ENCODE measurements at regions not wholly inside any gene's neighbourhood (a gene's known extent, or its start where the extent isn't known, plus 50 kb on each side); places are given as distances from the start of the nearest gene placed in this dataset.
A peak's percentile ranks its signal among the peaks of the same experiment; 100 is the strongest.

DNA sequence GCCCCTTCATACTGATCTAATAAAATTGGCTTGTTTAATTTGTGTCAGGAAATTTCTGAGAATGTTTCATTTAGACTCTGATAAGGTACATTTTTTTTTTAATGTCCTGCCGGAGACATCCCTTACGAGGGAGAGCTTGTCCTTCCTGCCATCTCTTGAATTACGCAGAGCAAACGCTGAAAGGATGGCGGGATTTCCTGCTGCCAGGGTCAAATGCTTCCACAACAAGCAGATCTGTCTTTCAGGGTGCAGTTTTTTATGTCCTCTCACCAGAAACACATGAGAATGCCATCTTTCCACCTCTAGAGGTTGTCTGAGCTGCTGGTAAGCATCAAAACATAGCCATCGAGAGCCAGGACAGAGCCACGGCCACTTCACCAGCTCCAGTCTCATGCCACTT, 126.8 kb upstream of the ARHGAP5 start:
- Histone ChIP-seq H3K18ac (ENCODE audit: low read depth, low read length) (no peak overlapping the region), H3K4me2 (ENCODE audit: low read depth, low read length) (0 out of 2 replicates have a peak overlapping the region, but pooled peaks have one; percentile 9)

More for the DNA sequence above, 126.8 kb upstream of the ARHGAP5 start:
- Histone ChIP-seq H2AK9ac (replicated peaks; ENCODE audit: low read depth, low read length, poor library complexity) (no peak overlapping the region), H3K9me1 (ENCODE audit: insufficient read depth, low read length) (peaks cover 12% of the 10 kb centered on the region; the same call in 1 of the 2 replicates), H3K14ac (replicated peaks; ENCODE audit: low read depth, low read length) (no peak overlapping the region), H3K27ac (ENCODE audit: insufficient read depth, low read length) (no peak overlapping the region), H3K9me3 (ENCODE audit: control insufficient read depth, insufficient read depth, low read length) (no peaks in the 10 kb centered on the region), H4K91ac (ENCODE audit: insufficient read depth, low read depth, low read length) (peak overlapping the region; percentile 10; the same call in 1 of the 2 replicates), H4K20me1 (ENCODE audit: insufficient read depth, low read length) (no peaks in the 10 kb centered on the region), H4K8ac (ENCODE audit: low read depth in 2 of 2, low read length in 2 of 2) (peak overlapping the region; percentile 13 to 27; a peak in 2 of 4 replicates), H3K27me3 (ENCODE audit: control insufficient read depth, insufficient read depth, low read length) (no peaks in the 10 kb centered on the region), H3K23ac (ENCODE audit: low read depth, low read length) (no peak overlapping the region), H2BK120ac (ENCODE audit: low read depth, low read length) (peak overlapping the region; percentile 39), H2BK20ac (ENCODE audit: low read depth, low read length) (peak overlapping the region; percentile 8; the same call in 1 of the 2 replicates), H3K4ac (ENCODE audit: low read depth, low read length) (peak overlapping the region; percentile 44), H3K36me3 (ENCODE audit: control insufficient read depth, insufficient read depth, low read length) (no peaks in the 10 kb centered on the region), H3K4me1 (ENCODE audit: control insufficient read depth, insufficient read depth, low read length) (peaks cover 15% of the 10 kb centered on the region), H2AK5ac (ENCODE audit: low read depth, low read length) (no peak overlapping the region; the same call in 1 of the 2 replicates), H2BK5ac (ENCODE audit: low read depth, low read length, poor library complexity, severe bottlenecking) (no peak overlapping the region), H2BK15ac (ENCODE audit: low read depth, low read length) (peak overlapping the region; percentile 10; the same call in 1 of the 3 replicates), H4K5ac (ENCODE audit: low read depth, low read length) (no peak overlapping the region), H2AFZ (replicated peaks; ENCODE audit: low read length, poor library complexity) (peak overlapping the region; percentile 64), H3K4me3 (ENCODE audit: insufficient read depth, low read depth, low read length) (no peak overlapping the region), H3K9ac (ENCODE audit: low read depth, low read length) (no peak overlapping the region), H3K79me1 (ENCODE audit: low read depth in 1 of 2, low read length in 2 of 2) (no peaks in the 10 kb centered on the region), H3K56ac (ENCODE audit: extremely low read depth, insufficient read depth, low read length) (0 out of 2 replicates have a peak overlapping the region, but pooled peaks have one; percentile 35)
- dilution Hi-C loops (cut with HindIII; ENCODE audit: low sequenced_read_pairs, unreplicated experiment) (no loop called here), in situ Hi-C loops (cut with MboI; ENCODE audit: low sequenced_read_pairs) (no loop called here), intact Hi-C loops (cut with micrococcal nuclease) (no loop called here)
- ChIA-PET CTCF (no interaction called here), POLR2A (ENCODE audit: unreplicated experiment) (interaction anchor here (0.7 kb wide), 1 partner anchor 23 kb away, joined by 4 read pairs; no protein-coding TSS in a partner anchor)
- TF ChIP-seq CEBPB (IDR thresholded peaks at IDR 0.05; ENCODE audit: low read depth, low read length) (no peak), CTCF (conservative IDR thresholded peaks at IDR 0.05; ENCODE audit: low read depth, low read length) (no peak), SMC3 (IDR thresholded peaks at IDR 0.05; ENCODE audit: low read depth, low read length) (no peak), FOS (IDR thresholded peaks at IDR 0.05; ENCODE audit: low read depth, low read length) (no peak), MXI1 (IDR thresholded peaks at IDR 0.05; ENCODE audit: borderline replicate concordance, low read depth, low read length) (no peak), ELK1 (IDR thresholded peaks at IDR 0.05; ENCODE audit: borderline replicate concordance, low read depth, low read length) (no peak), RAD21 (IDR thresholded peaks at IDR 0.05; ENCODE audit: low read length) (no peak), CHD1 (IDR thresholded peaks at IDR 0.05; ENCODE audit: low read depth, low read length) (no peak), USF2 (IDR thresholded peaks at IDR 0.05; ENCODE audit: low read depth, low read length) (no peak), BHLHE40 (IDR thresholded peaks at IDR 0.05; ENCODE audit: low read depth, low read length) (no peak), POLR2A (IDR thresholded peaks at IDR 0.05; ENCODE audit: low read depth, low read length) (no peak), RFX5 (IDR thresholded peaks at IDR 0.05; ENCODE audit: low read depth, low read length) (no peak), NFE2L2 (IDR thresholded peaks at IDR 0.05; ENCODE audit: low read depth, low read length) (no peak)
- WGBS, 2 experiments (ENCODE audit: extremely low coverage in 2 of 2, insufficient read length in 1 of 2), result 51% methylated on average over 3 of the region's 7 CpGs; no CpG with 5 or more reads in 1 of the 2 experiments
- ATAC-seq (ENCODE audit: low read depth) (no peak), DNase-seq (no peak)
- no TSS peak for BruUV-seq (replicated peaks)
